ENCODE measurements at regions not wholly inside any gene's neighbourhood (a gene's known extent, or its start where the extent isn't known, plus 50 kb on each side); places are given as distances from the start of the nearest gene placed in this dataset.

- TF ChIP-seq CDX4 (CRISPR knock-in tag; IDR thresholded peaks at IDR 0.05; ENCODE audit: borderline replicate concordance) (no peak), TEAD4 (CRISPR knock-in tag; IDR thresholded peaks at IDR 0.05) (no peak), ESRRA (CRISPR knock-in tag; IDR thresholded peaks at IDR 0.05; ENCODE audit: borderline replicate concordance) (no peak)
These were observed 145.6 kb downstream of the OAT start (continued) for GRCh38 chr10:124273141-124273540.

- Mint-ChIP-seq H3K36me3 (peaks cover 22% of the 10 kb centered on the region), H3K4me1 (no peaks in the 10 kb centered on the region), H3K9me3 (peaks cover 38% of the 10 kb centered on the region), H3K27me3 (ENCODE audit: low read depth) (peaks cover 23% of the 10 kb centered on the region), H3K27ac (no peak overlapping the region), H3K4me3 (no peak overlapping the region)
- no peak for ATAC-seq
- no peak for DNase-seq (ENCODE audit: low spot score)
- TF ChIP-seq USF1 (CRISPR knock-in tag; IDR thresholded peaks at IDR 0.05), result no peak
- TF ChIP-seq KAT7 (CRISPR knock-in tag; IDR thresholded peaks at IDR 0.05; ENCODE audit: borderline replicate concordance), result no peak
- no peak for TF ChIP-seq EMX1 (CRISPR knock-in tag; IDR thresholded peaks at IDR 0.05)
- no peak for TF ChIP-seq ELF4 (CRISPR knock-in tag; IDR thresholded peaks at IDR 0.05; ENCODE audit: low read depth)
- TF ChIP-seq RORB (CRISPR knock-in tag; IDR thresholded peaks at IDR 0.05), result no peak
- TF ChIP-seq ESRRA (CRISPR knock-in tag; IDR thresholded peaks at IDR 0.05; ENCODE audit: borderline replicate concordance), result no peak
- no peak for TF ChIP-seq NFE2L1 (CRISPR knock-in tag; IDR thresholded peaks at IDR 0.05)
- no peak for TF ChIP-seq CREM (CRISPR knock-in tag; IDR thresholded peaks at IDR 0.05)
- no peak for TF ChIP-seq TEAD1 (CRISPR knock-in tag; IDR thresholded peaks at IDR 0.05)
- TF ChIP-seq ZSCAN18 (CRISPR knock-in tag; IDR thresholded peaks at IDR 0.05), result no peak
- TF ChIP-seq PRRX2 (CRISPR knock-in tag; IDR thresholded peaks at IDR 0.05), result no peak
- no peak for TF ChIP-seq HMGA2 (CRISPR knock-in tag; IDR thresholded peaks at IDR 0.05)
- ChIA-PET POLR2A (no interaction called here), CTCF (no interaction called here)
These were observed 147.0 kb downstream of the OAT start for GRCh38 chr10:124271676-124272075.

GRCh38 chr10:124270530-124271327 lies 148.0 kb downstream of the OAT start:
- no peak overlapping the region for H3K27ac Mint-ChIP-seq
- peaks cover 38% of the 10 kb centered on the region for H3K9me3 Mint-ChIP-seq
- CTCF ChIA-PET, result interaction anchor here (1.2 kb wide), 1 partner anchor 133 kb away, joined by 4 read pairs; no protein-coding TSS in a partner anchor
- no peak overlapping the region for H3K4me3 Mint-ChIP-seq
- POLR2A ChIA-PET, result no interaction called here
- H3K27me3 Mint-ChIP-seq (ENCODE audit: low read depth), result peaks cover 23% of the 10 kb centered on the region
- H3K4me1 Mint-ChIP-seq, result no peaks in the 10 kb centered on the region
- peaks cover 22% of the 10 kb centered on the region for H3K36me3 Mint-ChIP-seq
- DNase-seq (ENCODE audit: low spot score) (no peak), ATAC-seq (no peak)
- TF ChIP-seq ZNF219 (CRISPR knock-in tag; IDR thresholded peaks at IDR 0.05; ENCODE audit: borderline replicate concordance) (no peak), PRDM15 (CRISPR knock-in tag; IDR thresholded peaks at IDR 0.05) (no peak), NR1H2 (CRISPR knock-in tag; IDR thresholded peaks at IDR 0.05) (no peak), MAX (CRISPR knock-in tag; IDR thresholded peaks at IDR 0.05) (no peak), NFYB (CRISPR knock-in tag; conservative IDR thresholded peaks at IDR 0.05; ENCODE audit: low read depth) (no peak), TP53 (CRISPR knock-in tag; IDR thresholded peaks at IDR 0.05) (no peak), KAT7 (CRISPR knock-in tag; IDR thresholded peaks at IDR 0.05; ENCODE audit: borderline replicate concordance) (no peak), GRHL2 (CRISPR knock-in tag; IDR thresholded peaks at IDR 0.05; ENCODE audit: insufficient replicate concordance, severe bottlenecking) (no peak), ZNF281 (CRISPR knock-in tag; IDR thresholded peaks at IDR 0.05) (no peak)

Data from WTC11 (cell line).